ENCODE measurements at regions not wholly inside any gene's neighbourhood (a gene's known extent, or its start where the extent isn't known, plus 50 kb on each side); places are given as distances from the start of the nearest gene placed in this dataset.

DNA sequence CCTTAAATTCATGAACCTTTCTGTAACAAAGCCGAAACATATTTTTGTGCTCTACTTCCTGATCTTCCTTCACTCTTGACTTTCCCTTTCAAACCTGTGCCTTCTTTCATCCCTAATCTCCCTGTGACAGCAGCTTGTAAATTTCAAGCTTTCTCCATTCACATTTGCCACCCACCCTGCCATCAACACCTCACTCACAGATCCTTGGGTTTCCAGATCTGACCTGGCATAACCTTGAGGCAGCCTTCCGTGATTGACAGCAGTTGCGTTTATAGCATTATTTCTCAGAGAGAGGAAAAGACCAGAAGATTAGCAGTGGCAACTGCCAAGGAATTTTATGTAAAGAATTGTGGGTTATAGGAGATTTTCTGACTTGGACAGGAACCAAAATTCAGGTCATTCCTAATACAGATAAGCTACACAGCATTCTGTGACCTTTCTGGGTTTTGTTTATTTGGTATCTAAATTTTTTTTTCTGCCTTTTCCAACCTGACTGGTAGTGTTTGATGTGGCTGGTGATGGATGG is 260.0 kb downstream of the NR2F1-AS1 start:
- DNase-seq (ENCODE audit: low read depth in 2 of 2) = no peak

DNA sequence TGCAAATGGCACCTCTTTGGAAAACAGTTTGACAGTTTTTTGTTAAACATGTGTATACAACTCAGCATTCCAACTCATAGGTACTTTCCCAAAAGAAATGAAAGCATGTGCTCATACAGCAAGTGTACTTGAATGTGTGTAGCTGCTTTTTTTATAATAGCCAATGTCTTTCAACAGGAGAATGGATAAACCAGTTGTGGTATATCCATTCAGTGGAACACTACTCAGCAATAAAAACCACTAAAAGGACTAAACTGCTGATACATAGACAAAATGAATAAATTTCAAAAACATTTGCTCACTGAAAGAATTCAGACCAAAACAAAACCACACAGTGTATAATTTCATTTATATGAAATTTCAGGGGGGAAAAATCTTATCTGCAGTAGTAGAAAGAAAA is 267.3 kb downstream of the NR2F1-AS1 start:
- no peak for DNase-seq (ENCODE audit: low read depth in 2 of 2)

DNA sequence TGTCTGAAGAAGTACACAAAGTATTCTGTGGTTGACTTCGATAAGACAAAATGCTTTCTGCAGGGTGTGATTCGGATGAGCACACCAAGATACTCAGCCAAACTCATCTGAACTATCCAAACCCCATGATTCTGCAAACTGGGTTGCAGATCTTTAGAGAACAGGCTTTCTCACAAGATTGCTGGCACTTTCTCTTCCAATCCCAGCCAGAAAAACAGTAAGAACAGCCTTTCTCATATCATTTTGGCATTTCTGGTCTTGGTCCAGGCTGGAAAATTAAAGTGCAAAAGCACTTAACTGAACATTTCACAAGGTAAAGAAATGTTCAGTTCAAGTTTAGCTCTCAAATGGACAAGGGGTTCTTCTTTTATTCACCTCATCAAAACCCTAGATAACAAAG is 269.1 kb downstream of the NR2F1-AS1 start:
- DNase-seq (ENCODE audit: low read depth in 2 of 2) = no peak

DNA sequence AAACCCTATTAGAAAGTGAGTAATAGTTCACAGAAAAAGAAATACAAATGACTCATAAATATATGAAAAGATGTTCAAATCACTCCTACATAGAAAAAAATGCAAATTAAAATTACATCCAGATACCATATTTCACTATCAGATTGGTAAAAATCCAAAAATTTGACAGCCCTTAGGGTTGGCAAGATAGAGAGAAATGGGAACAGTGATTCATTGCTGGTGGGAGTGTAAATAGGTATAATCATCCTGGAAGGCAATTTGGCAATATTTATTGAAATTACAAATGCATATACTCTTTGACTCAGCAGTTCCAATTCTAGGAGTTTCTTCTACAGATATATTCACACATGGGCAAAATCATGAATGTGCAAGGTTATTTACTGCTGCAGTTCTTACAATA is 273.5 kb downstream of the NR2F1-AS1 start:
- peak; percentile 47 to 49 for DNase-seq (ENCODE audit: low read depth in 2 of 2)

DNA sequence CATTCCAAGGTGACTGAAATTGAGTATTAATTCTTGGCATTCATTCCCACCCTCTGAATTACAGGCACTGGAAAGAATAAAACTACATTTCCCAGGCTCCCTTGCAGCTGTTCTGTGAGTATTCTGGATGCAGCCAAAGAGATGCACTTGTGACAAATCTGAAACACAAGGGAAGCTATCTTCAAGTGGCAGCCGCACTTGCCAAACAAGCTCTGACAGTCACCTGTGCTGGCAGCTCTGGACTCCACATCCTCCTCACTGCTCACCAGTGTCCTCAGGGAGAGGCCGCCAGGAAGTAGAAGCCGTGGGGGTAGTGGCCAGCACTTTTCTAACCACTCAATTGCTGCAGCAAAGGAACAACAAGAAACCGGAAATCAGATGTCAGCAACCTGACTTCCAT is 275.0 kb downstream of the NR2F1-AS1 start:
- DNase-seq (ENCODE audit: low read depth in 2 of 2) = no peak

DNA sequence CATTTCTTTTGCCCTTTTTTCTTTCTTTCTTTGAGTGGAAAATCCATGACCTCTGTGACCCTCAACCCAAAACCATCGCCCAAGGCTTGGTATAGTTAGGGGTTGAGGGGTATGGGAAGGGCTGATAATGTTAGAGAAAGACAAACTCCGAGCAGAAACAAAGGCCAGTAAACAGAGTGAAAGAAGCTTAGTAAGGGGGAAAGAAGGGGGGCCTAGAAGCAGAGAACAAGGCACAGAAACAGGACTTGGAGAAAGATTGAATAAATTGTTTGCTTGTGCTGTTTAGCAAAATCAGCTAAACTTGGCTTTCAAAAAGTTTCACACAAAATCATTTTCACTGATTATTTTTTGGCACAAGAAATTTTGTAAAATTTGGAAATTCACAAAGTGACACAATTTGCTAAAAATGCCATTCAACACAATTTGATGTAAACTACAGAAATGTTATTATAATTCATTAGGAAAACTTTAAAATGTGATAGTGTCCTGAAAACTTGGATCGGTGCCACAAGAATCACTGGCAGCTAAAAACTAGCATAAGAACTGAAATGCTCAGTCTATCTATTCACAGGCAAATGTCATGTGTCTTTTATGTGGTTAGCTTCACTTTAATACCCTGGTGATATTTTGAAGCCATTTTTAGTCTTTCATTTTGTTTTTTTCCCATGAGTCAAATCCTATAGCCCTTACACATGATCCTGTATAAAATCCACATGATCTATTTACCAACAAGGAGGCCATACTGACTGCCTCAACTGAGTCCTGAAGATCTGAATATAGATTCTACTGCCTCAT is 276.4 kb downstream of the NR2F1-AS1 start:
- no peak for DNase-seq (ENCODE audit: low read depth in 2 of 2)

DNA sequence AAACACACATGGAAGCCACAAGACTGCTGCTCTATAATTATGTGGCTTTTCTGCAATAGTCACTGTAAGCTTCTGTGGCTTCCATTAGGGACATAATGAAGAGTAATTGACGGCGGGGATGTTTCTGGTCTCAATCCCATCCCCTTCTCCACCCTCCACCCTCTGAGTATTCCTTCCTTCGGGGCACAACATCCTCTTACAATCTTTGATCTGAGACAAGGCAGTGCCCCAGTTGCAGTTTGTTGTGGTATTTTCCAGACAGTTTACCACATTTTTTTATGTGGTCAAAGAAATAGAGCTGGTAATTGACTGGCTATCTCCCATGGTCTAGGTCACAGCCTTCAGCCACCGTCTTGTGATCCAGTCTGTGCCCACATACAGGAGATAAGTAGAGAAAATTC is 277.7 kb downstream of the NR2F1-AS1 start:
- no peak for DNase-seq (ENCODE audit: low read depth in 2 of 2)

DNA sequence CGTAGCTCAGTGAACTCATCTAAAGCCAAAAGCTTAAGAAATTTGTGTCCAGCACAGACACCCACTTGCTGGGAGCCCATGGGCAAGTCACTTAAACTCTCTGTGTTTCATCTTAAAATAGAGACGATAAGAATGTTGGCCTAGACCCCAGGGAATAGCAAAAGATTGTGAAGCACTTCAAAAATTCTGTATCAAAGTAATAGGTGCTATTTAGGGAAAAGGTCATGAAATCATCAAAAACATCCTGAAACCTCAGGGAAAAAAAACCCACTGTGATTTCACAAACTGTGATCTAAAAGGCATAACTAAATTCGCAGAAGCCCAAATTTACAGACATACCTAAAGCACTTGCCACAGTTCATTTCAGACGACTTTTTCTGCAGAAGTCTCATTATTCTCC is 278.3 kb downstream of the NR2F1-AS1 start:
- DNase-seq (ENCODE audit: low read depth in 2 of 2) = no peak

DNA sequence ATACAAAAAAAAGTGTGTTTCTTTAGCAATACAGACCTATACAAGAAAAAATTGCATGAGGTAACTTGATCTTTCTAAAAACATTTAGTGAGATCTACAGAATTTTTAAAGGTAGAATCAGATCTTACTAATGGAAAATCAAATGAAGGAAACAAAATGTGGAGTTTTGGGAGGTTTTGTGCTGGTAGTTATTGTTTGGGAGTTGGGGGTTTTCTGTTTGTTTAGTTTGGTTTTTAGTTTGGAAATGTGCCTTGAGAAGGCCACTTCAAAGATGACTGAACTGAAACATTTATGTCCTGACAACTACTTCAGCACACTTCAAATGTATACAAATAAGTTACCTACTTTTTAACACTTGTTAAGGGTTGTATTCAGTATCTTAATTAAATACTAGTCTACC is 280.1 kb downstream of the NR2F1-AS1 start:
- no peak for DNase-seq (ENCODE audit: low read depth in 2 of 2)

DNA sequence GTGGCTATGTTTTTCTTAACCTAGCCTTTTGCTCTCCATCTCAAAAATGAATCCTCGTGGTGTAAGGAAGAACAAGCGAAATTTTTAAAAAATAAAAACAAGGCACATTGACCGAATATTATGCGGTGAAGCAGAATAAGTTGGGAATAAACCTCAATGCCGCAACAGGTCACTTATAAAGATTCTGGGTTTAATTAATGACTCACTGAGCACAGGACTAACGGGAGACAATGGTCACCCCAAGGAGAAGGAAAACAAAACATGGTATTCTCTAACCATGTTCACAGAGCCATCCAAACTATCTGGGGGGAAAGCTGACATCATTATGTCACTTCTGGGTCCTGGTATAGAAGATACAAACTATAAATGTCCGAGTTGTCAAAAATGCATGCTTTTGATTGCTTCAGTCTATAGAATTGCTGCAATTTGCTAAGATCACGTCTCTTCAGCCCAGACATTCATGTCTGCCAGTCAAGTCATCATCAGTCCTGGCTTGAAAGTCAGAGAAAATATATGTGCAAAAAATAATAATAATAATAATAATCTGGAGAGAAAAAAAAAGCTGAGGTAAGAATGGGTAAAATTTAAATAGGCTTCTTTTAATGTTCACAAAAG is 280.6 kb downstream of the NR2F1-AS1 start:
- DNase-seq (ENCODE audit: low read depth in 2 of 2) = no peak

DNA sequence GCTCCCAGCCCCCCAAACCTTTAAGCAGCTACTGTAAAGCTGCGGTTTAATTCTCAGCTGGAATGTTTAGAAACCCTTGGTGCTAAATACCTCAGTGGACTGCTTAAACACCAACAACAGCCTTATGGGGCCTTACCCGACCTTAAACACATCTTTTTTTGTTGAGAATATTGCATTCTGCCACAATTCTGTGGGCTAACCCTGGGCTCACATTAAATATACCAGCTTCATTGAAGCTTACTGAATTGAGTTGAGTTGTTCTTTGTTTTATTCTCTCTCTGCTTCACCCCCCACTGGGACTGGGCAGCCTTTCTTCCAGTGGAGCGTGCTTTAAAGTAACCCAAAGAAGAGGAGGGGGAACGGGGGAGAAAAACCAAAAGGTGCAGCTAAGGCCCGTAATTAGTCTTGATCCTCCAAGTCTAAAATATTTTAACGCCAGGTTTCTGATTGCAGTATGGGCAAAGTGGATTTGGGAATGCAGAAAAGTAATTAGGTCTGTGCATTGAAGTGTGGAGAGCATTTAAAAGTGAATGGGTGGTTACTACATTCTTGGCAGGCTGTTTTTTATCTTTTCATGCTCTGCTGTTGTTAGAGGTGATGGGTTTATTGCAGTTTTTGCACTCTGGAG is 281.2 kb downstream of the NR2F1-AS1 start:
- no peak for DNase-seq (ENCODE audit: low read depth in 2 of 2)

DNA sequence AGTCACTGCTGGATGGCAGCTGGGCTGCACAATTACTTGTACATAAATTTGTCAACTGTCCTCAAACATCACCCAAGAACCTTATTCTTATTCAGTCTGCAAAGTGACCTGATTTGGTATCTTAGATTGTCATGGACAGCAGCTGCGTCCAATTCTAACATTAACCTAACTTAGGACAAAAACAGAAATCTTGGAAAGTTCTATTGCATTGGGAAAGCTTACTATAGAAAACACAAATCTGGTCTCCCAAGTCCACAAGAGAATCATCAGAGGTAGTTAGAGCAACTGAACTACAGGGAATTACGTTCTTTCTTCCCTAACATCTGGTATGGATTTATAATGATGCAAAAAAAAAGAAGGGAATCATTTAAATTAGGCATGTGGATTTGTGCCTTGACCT is 283.9 kb downstream of the NR2F1-AS1 start:
- DNase-seq (ENCODE audit: low read depth in 2 of 2) = no peak

DNA sequence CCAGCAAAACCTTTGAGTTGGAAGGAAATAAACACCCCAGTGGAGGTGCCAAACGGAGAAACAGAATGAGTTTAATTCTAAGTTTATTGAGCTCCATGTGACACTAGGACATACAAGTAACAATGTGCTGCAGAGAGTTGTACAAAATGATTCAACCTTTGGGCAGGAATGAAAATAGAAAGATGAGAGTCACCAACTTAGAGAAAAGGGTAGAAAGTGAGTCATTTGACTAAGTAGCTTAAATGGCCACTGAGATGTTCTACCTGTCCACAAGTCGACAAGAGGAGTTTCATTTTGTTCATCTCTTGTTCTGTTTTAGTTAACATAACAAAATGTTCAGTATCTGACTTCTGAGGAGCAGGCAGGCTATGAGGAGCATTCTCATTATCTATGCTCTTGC is 284.7 kb downstream of the NR2F1-AS1 start:
- DNase-seq (ENCODE audit: low read depth in 2 of 2) = no peak

DNA sequence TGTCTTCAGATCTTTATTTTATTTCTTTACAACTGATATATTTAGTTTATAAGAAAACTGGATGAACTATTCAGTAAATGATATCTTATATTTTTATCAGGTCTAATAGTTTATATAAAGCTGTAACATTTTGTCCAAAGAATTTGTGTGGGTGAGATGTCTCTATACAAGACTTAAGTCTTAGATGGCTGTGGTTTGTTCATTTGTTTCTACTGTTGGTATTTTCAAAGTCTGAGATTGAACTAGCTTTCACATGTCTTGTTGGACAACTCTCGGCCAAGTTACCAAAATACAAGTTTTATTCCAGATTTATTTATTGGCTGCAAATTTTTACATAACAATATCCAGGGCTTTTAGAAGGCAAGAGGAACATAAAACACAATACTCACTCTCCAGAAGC is 286.0 kb downstream of the NR2F1-AS1 start:
- DNase-seq (ENCODE audit: low read depth in 2 of 2) = no peak

DNA sequence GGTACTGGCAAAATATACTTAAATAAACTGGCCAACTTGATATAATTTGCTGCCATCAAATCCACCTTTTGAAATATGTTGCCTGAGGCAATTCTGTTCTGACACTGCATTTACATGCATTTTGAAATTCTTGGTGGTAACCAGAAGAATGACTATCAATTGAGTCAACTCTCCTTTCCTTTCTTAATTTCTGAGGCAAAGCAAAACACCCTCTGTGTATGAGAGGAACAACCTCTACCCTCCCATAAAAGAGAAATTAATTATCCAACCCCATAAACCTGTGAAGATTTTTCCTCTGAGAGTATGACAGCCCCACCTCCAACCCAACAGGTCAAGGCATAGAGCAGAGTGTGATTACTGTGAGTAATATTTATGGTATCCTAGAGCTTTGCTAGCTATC is 286.8 kb downstream of the NR2F1-AS1 start:
- no peak for DNase-seq (ENCODE audit: low read depth in 2 of 2)

DNA sequence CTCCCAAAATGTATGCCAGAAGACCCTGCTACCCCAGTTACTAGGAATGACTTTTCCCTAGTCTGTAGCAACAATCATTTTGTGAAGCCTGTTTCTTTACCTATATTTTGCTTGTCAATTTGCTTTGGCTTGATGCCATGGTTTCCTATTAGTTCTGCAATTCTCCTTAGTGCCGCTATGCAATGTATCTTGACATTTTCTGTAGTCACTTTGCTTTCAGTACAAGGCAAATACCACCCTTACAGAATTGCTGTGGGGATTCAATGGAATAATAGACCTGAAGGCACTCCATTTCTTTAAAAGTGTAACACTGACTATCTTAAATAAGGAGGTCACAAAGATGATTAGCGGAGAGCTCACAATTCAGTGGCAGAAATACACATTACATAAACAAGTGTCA is 291.1 kb downstream of the NR2F1-AS1 start:
- DNase-seq (ENCODE audit: low read depth in 2 of 2) = no peak

DNA sequence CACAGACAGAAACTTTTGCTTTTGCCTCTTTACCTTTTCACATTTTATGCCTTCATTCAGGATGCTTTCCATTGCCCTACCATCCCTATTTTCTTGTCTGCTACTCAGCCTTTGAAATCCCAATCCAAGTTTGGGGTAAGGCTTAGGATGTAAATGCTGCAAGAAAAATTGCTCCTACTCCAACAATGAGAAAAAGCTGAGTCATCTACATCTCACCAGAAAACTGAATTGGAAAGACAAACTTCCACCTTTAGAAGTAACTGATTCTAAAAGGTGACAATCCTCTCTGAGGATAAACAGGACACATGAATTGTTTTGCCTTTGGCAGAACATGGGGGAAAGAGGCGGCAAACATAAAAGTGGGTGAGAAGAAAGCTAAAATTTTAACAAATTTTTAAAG is 295.6 kb downstream of the NR2F1-AS1 start:
- no peak for DNase-seq (ENCODE audit: low read depth in 2 of 2)

DNA sequence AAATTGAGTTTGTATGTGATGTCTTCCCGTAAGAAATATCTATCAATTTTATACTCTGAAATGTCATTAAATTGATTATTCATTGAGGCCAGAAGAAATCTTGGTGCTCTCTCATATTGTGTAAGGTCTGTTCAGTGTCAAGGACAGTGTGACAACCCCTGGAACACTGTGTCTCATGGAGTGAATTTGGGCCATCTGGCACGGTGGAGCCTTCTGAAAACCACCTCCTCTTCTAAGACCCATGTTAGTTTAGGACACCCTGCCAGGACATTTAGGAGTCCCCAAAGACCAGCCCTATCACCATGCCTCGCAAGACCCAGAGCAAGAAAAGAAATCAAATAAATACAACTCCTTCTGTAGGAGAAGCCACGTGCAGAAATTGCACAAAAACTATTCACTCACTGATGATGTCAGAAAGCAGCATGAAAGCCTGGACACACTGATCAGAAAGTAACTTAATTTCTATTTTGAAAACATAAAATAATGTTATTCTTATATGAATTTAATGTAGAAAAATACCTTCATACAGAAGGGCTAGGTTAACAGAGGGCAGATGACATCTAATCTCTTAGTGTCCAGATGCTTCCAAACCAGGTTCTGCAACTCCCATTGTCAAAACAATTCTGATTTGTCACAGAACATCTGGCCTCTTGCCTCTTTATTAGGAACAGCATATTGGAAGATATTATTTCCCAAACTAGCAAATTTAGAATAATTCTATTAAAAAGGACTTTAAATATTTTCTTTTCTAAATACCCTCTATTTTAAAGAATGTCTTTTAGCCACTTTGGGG is 298.8 kb downstream of the NR2F1-AS1 start:
- no peak for DNase-seq (ENCODE audit: low read depth in 2 of 2)

DNA sequence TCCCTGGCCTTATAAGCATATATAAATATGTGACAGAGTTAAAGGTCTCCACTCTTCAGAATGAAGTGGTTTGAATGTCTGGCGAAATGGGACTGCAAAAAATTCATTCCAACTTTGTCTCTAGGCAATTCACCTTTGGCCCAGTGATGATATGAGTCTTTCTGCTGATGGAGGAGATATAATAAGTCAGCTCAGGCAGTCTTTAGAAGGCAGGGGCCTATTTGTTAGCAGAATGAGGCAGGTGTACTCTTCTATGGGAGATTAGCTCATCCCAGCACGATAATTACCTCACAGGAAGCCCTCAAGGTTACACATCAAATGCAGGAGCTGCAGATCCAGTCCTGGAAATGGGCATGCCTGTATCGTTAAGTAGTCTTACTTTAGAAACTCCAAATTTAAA is 300.5 kb downstream of the NR2F1-AS1 start:
- DNase-seq (ENCODE audit: low read depth in 2 of 2) = no peak

DNA sequence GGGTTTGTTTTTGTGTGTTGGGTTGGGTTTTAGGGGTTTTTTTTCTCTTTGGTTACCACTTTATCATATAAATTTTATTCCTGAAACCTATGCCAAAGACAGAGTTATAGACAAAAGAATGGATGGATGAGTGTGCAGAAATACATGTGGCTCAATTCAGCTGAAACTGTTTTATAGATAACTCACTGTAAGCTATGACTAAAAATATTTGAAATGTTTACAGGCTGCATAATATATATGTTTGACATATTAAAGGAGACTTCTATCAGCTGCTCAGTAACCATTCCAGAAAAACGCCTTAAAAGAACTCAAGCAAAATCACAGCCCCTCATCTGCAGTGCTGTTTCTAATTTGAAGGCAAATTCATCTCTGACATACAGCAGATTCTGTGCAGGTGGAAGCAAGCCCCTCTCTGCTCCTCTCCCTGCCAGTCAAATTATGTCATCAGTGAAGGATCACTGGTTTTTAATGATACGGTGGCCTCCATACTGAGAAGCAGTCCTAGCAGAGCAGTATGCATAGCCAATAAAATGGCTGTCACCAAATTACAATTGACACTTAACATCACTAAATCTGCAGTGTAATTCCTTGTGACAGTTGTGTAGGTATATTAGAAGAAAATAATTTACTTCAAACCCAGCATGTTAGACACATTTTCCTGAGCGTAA is 301.6 kb downstream of the NR2F1-AS1 start:
- DNase-seq (ENCODE audit: low read depth in 2 of 2) = peak; percentile 39 to 40

DNA sequence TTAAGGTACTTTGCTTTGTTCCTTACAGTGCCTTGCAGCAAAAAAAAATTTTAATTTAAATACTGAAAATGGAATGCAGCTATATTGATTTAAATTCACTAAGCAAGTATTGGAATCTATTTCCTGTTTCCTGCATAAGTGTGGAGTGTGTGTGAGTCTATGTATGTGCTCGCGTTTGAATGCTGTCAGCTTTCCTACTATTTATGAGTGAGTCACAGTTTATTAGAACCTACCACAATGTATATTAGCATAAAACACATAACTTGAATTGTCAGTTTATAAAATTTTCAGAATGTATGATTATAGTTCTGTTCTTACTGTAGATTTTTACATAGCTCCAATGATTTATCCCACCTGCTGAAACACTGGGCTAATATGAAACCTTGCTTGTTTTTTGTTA is 302.1 kb downstream of the NR2F1-AS1 start:
- DNase-seq (ENCODE audit: low read depth in 2 of 2) = peak in 1 of 2 experiments; percentile 8

DNA sequence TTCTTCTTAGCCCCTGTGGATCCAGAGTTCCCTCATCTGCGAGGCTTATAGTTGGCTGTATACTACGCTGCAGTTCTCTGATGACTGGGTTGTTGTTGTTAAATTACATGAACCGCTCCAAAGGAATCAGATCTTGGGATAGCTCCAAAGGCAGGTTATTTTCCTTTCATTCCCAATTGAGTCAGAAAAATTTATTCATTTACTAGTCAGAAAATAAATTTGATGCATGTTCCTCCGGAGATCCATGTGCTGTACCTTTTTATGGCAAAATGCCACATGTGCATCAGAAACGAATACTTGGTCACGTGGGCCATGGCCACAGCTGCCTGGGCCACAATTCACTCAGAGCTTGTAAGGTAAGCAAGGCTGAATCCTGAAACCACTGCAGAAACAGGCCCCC is 304.0 kb downstream of the NR2F1-AS1 start:
- no peak for DNase-seq (ENCODE audit: low read depth in 2 of 2)
